ENCODE measurements at regions not wholly inside any gene's neighbourhood (a gene's known extent, or its start where the extent isn't known, plus 50 kb on each side); places are given as distances from the start of the nearest gene placed in this dataset.

GRCh38 chr17:36668824-36669223 lies 67.4 kb downstream of the MRM1 start:
- TF ChIP-seq POLR2AphosphoS5 (IDR thresholded peaks at IDR 0.05; ENCODE audit: low read depth, low read length) (no peak), FOXP2 (optimal IDR thresholded peaks at IDR 0.05; ENCODE audit: borderline replicate concordance, extremely low read depth, extremely low read length, insufficient read depth) (no peak), TAF1 (IDR thresholded peaks at IDR 0.05; ENCODE audit: borderline replicate concordance, insufficient read depth, low read length) (no peak), SIN3A (IDR thresholded peaks at IDR 0.05; ENCODE audit: borderline replicate concordance, insufficient read depth, low read length) (no peak)
- TF ChIP-seq, protein P1, sequence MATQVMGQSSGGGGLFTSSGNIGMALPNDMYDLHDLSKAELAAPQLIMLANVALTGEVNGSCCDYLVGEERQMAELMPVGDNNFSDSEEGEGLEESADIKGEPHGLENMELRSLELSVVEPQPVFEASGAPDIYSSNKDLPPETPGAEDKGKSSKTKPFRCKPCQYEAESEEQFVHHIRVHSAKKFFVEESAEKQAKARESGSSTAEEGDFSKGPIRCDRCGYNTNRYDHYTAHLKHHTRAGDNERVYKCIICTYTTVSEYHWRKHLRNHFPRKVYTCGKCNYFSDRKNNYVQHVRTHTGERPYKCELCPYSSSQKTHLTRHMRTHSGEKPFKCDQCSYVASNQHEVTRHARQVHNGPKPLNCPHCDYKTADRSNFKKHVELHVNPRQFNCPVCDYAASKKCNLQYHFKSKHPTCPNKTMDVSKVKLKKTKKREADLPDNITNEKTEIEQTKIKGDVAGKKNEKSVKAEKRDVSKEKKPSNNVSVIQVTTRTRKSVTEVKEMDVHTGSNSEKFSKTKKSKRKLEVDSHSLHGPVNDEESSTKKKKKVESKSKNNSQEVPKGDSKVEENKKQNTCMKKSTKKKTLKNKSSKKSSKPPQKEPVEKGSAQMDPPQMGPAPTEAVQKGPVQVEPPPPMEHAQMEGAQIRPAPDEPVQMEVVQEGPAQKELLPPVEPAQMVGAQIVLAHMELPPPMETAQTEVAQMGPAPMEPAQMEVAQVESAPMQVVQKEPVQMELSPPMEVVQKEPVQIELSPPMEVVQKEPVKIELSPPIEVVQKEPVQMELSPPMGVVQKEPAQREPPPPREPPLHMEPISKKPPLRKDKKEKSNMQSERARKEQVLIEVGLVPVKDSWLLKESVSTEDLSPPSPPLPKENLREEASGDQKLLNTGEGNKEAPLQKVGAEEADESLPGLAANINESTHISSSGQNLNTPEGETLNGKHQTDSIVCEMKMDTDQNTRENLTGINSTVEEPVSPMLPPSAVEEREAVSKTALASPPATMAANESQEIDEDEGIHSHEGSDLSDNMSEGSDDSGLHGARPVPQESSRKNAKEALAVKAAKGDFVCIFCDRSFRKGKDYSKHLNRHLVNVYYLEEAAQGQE (IDR thresholded peaks at IDR 0.05; ENCODE audit: insufficient read depth in 1 of 2, low read depth in 2 of 2, low read length in 2 of 2) = no peak

DNA sequence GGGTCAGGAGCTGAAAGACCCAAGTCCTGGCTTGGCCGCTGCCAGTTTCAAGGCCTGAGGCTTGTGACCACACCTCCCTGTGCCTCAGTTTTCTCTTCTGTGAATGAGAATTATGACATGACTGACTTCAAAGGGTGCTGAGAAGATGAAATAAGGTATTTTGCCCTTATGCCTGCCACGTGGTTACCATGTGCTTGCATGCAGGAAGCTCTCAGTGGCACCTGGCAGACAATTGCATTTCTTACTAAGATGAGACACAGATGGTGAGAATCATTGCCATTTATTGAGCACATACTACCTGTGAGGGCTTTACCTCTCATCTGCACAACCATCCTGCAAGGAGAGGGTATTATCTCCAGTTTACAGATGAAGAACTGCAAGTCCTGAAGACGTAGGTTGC lies 69.8 kb downstream of the MRM1 start:
- no peak for TF ChIP-seq SIN3A (IDR thresholded peaks at IDR 0.05; ENCODE audit: borderline replicate concordance, insufficient read depth, low read length)
- TF ChIP-seq TAF1 (IDR thresholded peaks at IDR 0.05; ENCODE audit: borderline replicate concordance, insufficient read depth, low read length) = no peak
- no peak for TF ChIP-seq FOXP2 (optimal IDR thresholded peaks at IDR 0.05; ENCODE audit: borderline replicate concordance, extremely low read depth, extremely low read length, insufficient read depth)
- TF ChIP-seq, protein P1 (IDR thresholded peaks at IDR 0.05; ENCODE audit: insufficient read depth in 1 of 2, low read depth in 2 of 2, low read length in 2 of 2) = no peak
- no peak for TF ChIP-seq POLR2AphosphoS5 (IDR thresholded peaks at IDR 0.05; ENCODE audit: low read depth, low read length)

DNA sequence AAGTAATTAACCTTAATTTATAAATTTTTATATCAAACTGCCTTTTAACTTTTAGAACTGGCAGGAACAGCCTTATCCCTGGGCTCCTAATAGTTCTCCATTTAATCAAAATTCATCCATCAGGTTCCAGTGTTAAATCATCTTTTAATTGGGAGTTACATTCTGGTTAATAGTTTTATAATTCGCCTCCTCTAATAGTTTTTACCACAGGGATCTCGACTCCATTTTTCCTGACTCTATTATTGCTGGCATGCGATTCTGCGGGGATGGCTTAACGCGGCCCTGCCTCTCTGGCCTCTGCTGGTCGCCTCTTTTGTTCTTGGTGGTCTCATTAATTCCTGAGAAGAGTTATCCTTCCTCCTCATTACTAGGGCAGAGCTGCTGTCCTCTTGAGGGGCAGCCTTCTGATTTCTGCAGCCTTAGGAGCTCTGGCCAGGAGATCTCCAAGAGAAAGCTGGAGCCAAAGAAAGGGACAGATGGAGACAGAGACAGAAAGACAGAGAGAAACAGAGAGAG lies 71.1 kb downstream of the MRM1 start:
- TF ChIP-seq POLR2AphosphoS5 (IDR thresholded peaks at IDR 0.05; ENCODE audit: low read depth, low read length) = no peak
- no peak for TF ChIP-seq SIN3A (IDR thresholded peaks at IDR 0.05; ENCODE audit: borderline replicate concordance, insufficient read depth, low read length)
- TF ChIP-seq TAF1 (IDR thresholded peaks at IDR 0.05; ENCODE audit: borderline replicate concordance, insufficient read depth, low read length) = no peak
- TF ChIP-seq, protein P1 (IDR thresholded peaks at IDR 0.05; ENCODE audit: insufficient read depth in 1 of 2, low read depth in 2 of 2, low read length in 2 of 2) = no peak
- no peak for TF ChIP-seq FOXP2 (optimal IDR thresholded peaks at IDR 0.05; ENCODE audit: borderline replicate concordance, extremely low read depth, extremely low read length, insufficient read depth)

- TF ChIP-seq SIN3A (IDR thresholded peaks at IDR 0.05; ENCODE audit: borderline replicate concordance, insufficient read depth, low read length) (no peak), TAF1 (IDR thresholded peaks at IDR 0.05; ENCODE audit: borderline replicate concordance, insufficient read depth, low read length) (no peak), POLR2AphosphoS5 (IDR thresholded peaks at IDR 0.05; ENCODE audit: low read depth, low read length) (no peak), FOXP2 (optimal IDR thresholded peaks at IDR 0.05; ENCODE audit: borderline replicate concordance, extremely low read depth, extremely low read length, insufficient read depth) (no peak)
- TF ChIP-seq, protein P1 (IDR thresholded peaks at IDR 0.05; ENCODE audit: insufficient read depth in 1 of 2, low read depth in 2 of 2, low read length in 2 of 2) = no peak
Observed at GRCh38 chr17:36673068-36673467, 71.7 kb downstream of the MRM1 start.
